ENCODE measurements at regions not wholly inside any gene's neighbourhood (a gene's known extent, or its start where the extent isn't known, plus 50 kb on each side); places are given as distances from the start of the nearest gene placed in this dataset.

GRCh38 chr5:61768692-61769281 lies 436.7 kb downstream of the ZSWIM6 start:
- Histone ChIP-seq H3K9me3 (ENCODE audit: control insufficient read depth, low read length) (no peaks in the 10 kb centered on the region), H3K4me3 (ENCODE audit: low read length) (no peak overlapping the region), H3K9ac (ENCODE audit: extremely low read depth, low read length, poor library complexity, severe bottlenecking) (no peak overlapping the region), H3K36me3 (ENCODE audit: control insufficient read depth, insufficient read depth, low read length) (no peaks in the 10 kb centered on the region), H3K27ac (ENCODE audit: low read depth, low read length) (no peak overlapping the region), H3K27me3 (ENCODE audit: control insufficient read depth, insufficient read depth, low read length, poor library complexity, severe bottlenecking) (no peaks in the 10 kb centered on the region), H3K4me1 (ENCODE audit: control insufficient read depth, insufficient read depth, low read length) (peaks cover 4% of the 10 kb centered on the region)
- no peak overlapping the region for H3K27ac Mint-ChIP-seq
- peaks cover 2% of the 10 kb centered on the region for H3K27me3 Mint-ChIP-seq (ENCODE audit: insufficient read depth)
- 86 to 88% methylated on average over 3 to 5 of the region's 5 CpGs for WGBS, 2 experiments (ENCODE audit: insufficient coverage in 1 of 2, insufficient read length in 1 of 2)
- no peak overlapping the region for H3K4me3 Mint-ChIP-seq
- peaks cover 26% of the 10 kb centered on the region for H3K4me1 Mint-ChIP-seq
- no peaks in the 10 kb centered on the region for H3K36me3 Mint-ChIP-seq (ENCODE audit: low read depth)
- DNase-seq, result peak; percentile 90
- no peaks in the 10 kb centered on the region for H3K9me3 Mint-ChIP-seq
- TF ChIP-seq CTCF (conservative IDR thresholded peaks at IDR 0.05), result peak; percentile 100

- TF ChIP-seq CTCF (conservative IDR thresholded peaks at IDR 0.05), result no peak
- WGBS, 2 experiments (ENCODE audit: insufficient coverage in 1 of 2, insufficient read length in 1 of 2), result 83 to 92% methylated on average over 8 to 10 of the region's 10 CpGs
- no peak overlapping the region for H3K27ac Mint-ChIP-seq
- no peak for DNase-seq
- H3K36me3 ChIP-seq (ENCODE audit: control insufficient read depth, insufficient read depth, low read length), result no peaks in the 10 kb centered on the region
- no peaks in the 10 kb centered on the region for H3K9me3 Mint-ChIP-seq
- H3K4me3 ChIP-seq (ENCODE audit: low read length), result no peak overlapping the region
- H3K27ac ChIP-seq (ENCODE audit: low read depth, low read length), result no peak overlapping the region
- H3K4me1 ChIP-seq (ENCODE audit: control insufficient read depth, insufficient read depth, low read length), result peaks cover 4% of the 10 kb centered on the region
- no peaks in the 10 kb centered on the region for H3K36me3 Mint-ChIP-seq (ENCODE audit: low read depth)
- peaks cover 26% of the 10 kb centered on the region for H3K4me1 Mint-ChIP-seq
- H3K4me3 Mint-ChIP-seq, result no peak overlapping the region
- peaks cover 2% of the 10 kb centered on the region for H3K27me3 Mint-ChIP-seq (ENCODE audit: insufficient read depth)
- H3K9me3 ChIP-seq (ENCODE audit: control insufficient read depth, low read length), result no peaks in the 10 kb centered on the region
- no peak overlapping the region for H3K9ac ChIP-seq (ENCODE audit: extremely low read depth, low read length, poor library complexity, severe bottlenecking)
- H3K27me3 ChIP-seq (ENCODE audit: control insufficient read depth, insufficient read depth, low read length, poor library complexity, severe bottlenecking), result no peaks in the 10 kb centered on the region
Observed at GRCh38 chr5:61771062-61771461, 439.0 kb downstream of the ZSWIM6 start.

- H3K36me3 ChIP-seq (ENCODE audit: control insufficient read depth, insufficient read depth, low read length), result no peaks in the 10 kb centered on the region
- no peaks in the 10 kb centered on the region for H3K9me3 ChIP-seq (ENCODE audit: control insufficient read depth, low read length)
- H3K4me1 ChIP-seq (ENCODE audit: control insufficient read depth, insufficient read depth, low read length), result peaks cover 4% of the 10 kb centered on the region
- DNase-seq, result no peak
- H3K27me3 Mint-ChIP-seq (ENCODE audit: insufficient read depth), result peaks cover 2% of the 10 kb centered on the region
- H3K27ac ChIP-seq (ENCODE audit: low read depth, low read length), result no peak overlapping the region
- no peak overlapping the region for H3K9ac ChIP-seq (ENCODE audit: extremely low read depth, low read length, poor library complexity, severe bottlenecking)
- no peak overlapping the region for H3K4me3 ChIP-seq (ENCODE audit: low read length)
- no peaks in the 10 kb centered on the region for H3K27me3 ChIP-seq (ENCODE audit: control insufficient read depth, insufficient read depth, low read length, poor library complexity, severe bottlenecking)
- H3K4me1 Mint-ChIP-seq, result peaks cover 26% of the 10 kb centered on the region
- no peak for TF ChIP-seq CTCF (conservative IDR thresholded peaks at IDR 0.05)
- H3K36me3 Mint-ChIP-seq (ENCODE audit: low read depth), result no peaks in the 10 kb centered on the region
- no peak overlapping the region for H3K27ac Mint-ChIP-seq
- no peaks in the 10 kb centered on the region for H3K9me3 Mint-ChIP-seq
- H3K4me3 Mint-ChIP-seq, result no peak overlapping the region
Observed at GRCh38 chr5:61771808-61772207, 439.8 kb downstream of the ZSWIM6 start.
